T-helper 17 cell (primary cell): ENCODE measurements at regions not wholly inside any gene's neighbourhood (a gene's known extent, or its start where the extent isn't known, plus 50 kb on each side); places are given as distances from the start of the nearest gene placed in this dataset.

ENCODE experiments used
- ATAC-seq: fragments of 150-1000 bp; cut with Tn5 transposase; 2 replicates; pipeline ENCODE4 v1.10.0; 2021; ENCODE audit warnings: mild to moderate bottlenecking, moderate library complexity
- DNase-seq, 3 donors: peaks; one replicate each; pipeline versions ENCODE4 v3.0.0 to v3.0.0-alpha.2; 2020 to 2021
- H3K9me3 ChIP-seq: one replicate; pipeline ENCODE4 v1.7.0; 2013; ENCODE audit warnings: low read length, mild to moderate bottlenecking; ENCODE audit not compliant: control insufficient read depth, poor library complexity, severe bottlenecking
- H3K27ac Mint-ChIP-seq: one replicate; pipeline ENCODE4 v1.8.0; 2022; ENCODE audit warnings: mild to moderate bottlenecking, moderate library complexity, mixed read lengths
- H3K27me3 Mint-ChIP-seq: one replicate; pipeline ENCODE4 v1.8.0; 2022; ENCODE audit warnings: mixed read lengths
- H3K36me3 Mint-ChIP-seq: one replicate; pipeline ENCODE4 v1.8.0; 2022; ENCODE audit warnings: low read depth, mixed read lengths
- H3K4me1 Mint-ChIP-seq: one replicate; pipeline ENCODE4 v1.8.0; 2022; ENCODE audit warnings: mild to moderate bottlenecking, mixed read lengths
- H3K4me3 Mint-ChIP-seq: one replicate; pipeline ENCODE4 v1.8.0; 2022; ENCODE audit warnings: mild to moderate bottlenecking, moderate library complexity, mixed read lengths

DNA sequence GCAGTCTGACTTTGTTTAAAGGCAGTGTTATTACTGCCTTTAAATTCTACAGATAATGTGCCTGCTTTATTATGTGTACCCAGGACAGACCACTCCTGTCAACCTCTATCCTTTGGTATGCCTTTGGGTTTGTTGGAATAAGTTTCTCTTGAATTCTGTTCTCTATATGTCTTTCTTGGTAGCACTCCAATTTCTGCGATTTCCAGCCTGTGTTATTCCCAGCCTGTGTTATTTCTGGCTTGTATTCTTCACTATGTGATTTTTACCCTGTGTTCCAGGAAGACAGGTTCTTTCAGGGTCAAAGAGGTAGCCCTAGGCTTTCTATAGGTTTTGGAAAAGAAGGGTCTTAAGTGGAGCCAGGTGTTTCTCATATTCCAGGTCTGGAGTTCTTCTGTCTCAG is 407.4 kb upstream of the AZI2 start:
- H3K27ac Mint-ChIP-seq = no peak overlapping the region
- DNase-seq (no peak), ATAC-seq (no peak)
- H3K9me3 ChIP-seq = no peaks in the 10 kb centered on the region
- H3K36me3 Mint-ChIP-seq = no peaks in the 10 kb centered on the region
- no peaks in the 10 kb centered on the region for H3K27me3 Mint-ChIP-seq
- H3K4me3 Mint-ChIP-seq = no peak overlapping the region
- no peaks in the 10 kb centered on the region for H3K4me1 Mint-ChIP-seq

DNA sequence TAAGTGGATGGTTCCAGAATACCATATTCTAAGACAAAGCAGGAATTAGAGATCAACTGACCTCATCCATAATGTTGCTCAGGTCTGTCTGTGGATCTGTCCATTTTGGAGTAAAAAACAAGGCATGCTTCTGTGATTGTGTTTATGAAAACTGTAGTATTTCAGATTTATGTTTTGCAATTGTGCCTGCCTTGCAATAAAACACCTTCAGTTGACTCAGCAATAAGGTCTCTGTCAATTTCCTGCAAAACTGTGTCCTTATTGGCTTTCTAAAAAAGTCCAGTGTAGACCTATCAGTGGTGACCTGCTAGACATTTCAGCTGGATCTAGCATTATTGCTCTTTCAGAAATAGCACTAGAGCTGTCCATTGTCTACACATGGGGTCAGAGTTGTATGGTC is 409.5 kb upstream of the AZI2 start:
- ATAC-seq = no peak
- no peaks in the 10 kb centered on the region for H3K4me1 Mint-ChIP-seq
- no peak overlapping the region for H3K27ac Mint-ChIP-seq
- no peak overlapping the region for H3K4me3 Mint-ChIP-seq
- no peaks in the 10 kb centered on the region for H3K27me3 Mint-ChIP-seq
- H3K36me3 Mint-ChIP-seq = no peaks in the 10 kb centered on the region
- DNase-seq = no peak
- no peaks in the 10 kb centered on the region for H3K9me3 ChIP-seq

DNA sequence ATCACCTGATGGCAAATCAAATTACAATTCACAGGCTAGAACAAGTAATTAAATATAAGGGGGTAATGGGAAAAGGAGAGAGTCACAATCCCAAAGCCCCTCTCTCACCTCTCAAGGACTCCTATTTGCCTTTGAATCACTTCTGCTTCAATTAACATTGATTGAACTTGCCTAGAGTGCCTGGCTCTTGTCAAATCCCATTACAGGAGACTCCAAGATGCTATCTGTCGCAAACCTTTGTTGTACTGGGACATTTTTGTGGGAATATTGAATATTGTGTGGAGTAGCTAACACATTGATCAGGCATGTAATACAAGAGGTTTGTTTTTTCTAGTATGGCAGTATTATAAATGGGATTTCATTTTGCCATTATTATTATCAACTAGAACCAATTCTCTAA is 412.8 kb upstream of the AZI2 start:
- Mint-ChIP-seq H3K4me3 (no peak overlapping the region), H3K36me3 (no peaks in the 10 kb centered on the region), H3K4me1 (no peaks in the 10 kb centered on the region), H3K27ac (no peak overlapping the region), H3K27me3 (no peaks in the 10 kb centered on the region)
- DNase-seq = no peak
- no peaks in the 10 kb centered on the region for H3K9me3 ChIP-seq
- ATAC-seq = no peak

DNA sequence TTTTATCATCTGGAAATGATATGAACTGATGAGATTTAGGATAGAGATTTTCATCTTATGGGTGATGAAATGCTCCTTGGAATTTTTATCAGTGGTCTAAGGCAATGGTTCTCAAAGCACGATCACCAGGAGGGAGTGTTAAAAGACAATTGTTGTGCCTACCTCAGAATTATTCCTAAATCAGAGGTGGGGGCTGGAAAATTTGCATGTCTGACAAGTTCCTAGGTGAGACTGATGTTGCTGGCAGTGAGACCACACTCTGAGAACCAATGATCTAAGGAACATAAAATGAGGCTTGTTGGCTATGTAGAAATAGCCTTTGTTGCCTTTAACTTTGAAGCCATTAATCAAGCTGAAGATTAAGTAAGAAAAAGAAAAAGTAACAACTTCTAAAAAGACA is 416.6 kb upstream of the AZI2 start:
- no peak for DNase-seq
- Mint-ChIP-seq H3K27ac (no peak overlapping the region), H3K4me1 (no peaks in the 10 kb centered on the region), H3K36me3 (no peaks in the 10 kb centered on the region), H3K27me3 (no peaks in the 10 kb centered on the region), H3K4me3 (no peak overlapping the region)
- no peaks in the 10 kb centered on the region for H3K9me3 ChIP-seq
- ATAC-seq = no peak

DNA sequence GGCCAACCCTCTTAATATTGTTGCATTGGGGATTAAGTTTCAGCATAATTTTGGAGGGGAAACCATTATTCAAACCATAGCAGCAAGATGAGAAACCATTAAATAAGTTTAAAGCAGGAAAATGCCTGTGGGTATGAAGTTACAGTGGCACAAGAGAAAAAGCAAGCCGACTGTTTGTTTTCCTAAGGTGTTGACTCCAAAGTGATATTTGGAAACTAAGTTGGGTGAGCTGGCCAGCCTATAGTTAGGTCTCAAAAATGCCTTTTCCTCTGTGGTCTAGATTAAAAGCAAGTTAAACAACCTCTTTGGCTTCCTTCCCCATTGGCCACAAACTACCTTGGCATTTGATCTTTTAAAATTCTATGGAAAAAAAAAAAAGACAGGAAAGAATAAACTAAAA is 419.8 kb upstream of the AZI2 start:
- H3K9me3 ChIP-seq = peaks cover 2% of the 10 kb centered on the region
- no peak overlapping the region for H3K4me3 Mint-ChIP-seq
- H3K4me1 Mint-ChIP-seq = no peaks in the 10 kb centered on the region
- no peaks in the 10 kb centered on the region for H3K36me3 Mint-ChIP-seq
- DNase-seq (no peak), ATAC-seq (no peak)
- H3K27me3 Mint-ChIP-seq = no peaks in the 10 kb centered on the region
- H3K27ac Mint-ChIP-seq = no peak overlapping the region

DNA sequence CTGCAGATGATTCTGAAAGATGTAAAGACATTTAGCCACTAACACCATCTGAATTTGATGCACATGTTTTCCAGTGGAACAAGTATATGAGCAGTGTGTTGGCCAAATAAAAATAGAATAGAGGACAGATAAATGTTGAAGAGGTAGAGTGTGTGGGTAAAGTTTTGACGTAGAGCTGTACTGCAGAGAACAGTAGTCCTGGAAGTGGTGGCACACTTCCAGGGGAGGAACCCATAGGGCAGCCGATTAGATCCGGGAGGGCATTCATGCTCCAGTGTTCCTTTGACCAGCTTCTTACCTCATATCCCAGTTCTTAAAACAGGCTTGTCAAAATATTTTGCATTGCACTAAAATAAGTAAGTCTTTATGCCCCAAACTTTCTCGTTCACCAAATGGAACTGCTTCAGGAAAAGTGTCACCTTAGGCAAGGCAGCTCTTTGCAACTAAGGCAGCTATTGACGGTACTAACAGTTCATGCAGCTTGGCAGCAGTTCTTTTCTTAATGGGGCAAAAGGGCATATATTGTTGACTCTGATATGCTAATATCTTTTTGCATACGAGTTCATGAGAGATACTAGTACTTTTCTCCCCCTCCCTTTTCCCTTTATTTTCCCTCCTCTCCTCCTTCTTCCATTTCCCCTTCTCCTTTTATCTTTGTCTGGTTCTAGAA is 429.3 kb upstream of the AZI2 start:
- H3K36me3 Mint-ChIP-seq = no peaks in the 10 kb centered on the region
- H3K27me3 Mint-ChIP-seq = no peaks in the 10 kb centered on the region
- no peak overlapping the region for H3K4me3 Mint-ChIP-seq
- H3K4me1 Mint-ChIP-seq = no peaks in the 10 kb centered on the region
- no peaks in the 10 kb centered on the region for H3K9me3 ChIP-seq
- ATAC-seq (no peak), DNase-seq (no peak)
- H3K27ac Mint-ChIP-seq = no peak overlapping the region

DNA sequence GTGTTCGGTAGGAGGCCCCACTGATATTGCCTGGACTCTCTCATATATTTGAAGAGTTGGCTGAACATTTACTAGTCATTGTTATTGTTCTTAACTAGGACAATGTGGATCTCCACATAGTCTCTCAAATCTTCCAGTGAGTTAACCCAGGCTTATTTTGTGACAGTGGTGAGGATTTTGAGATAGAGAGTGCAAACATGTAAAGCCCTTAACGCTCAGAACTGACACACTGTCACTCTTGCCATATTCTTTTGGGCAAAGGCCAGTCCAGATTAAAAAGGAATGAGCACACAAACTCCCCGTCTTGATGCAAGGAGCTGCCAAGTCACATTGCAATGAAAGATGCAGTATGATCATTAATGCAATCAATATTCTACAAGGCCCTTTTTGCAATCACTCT is 431.9 kb upstream of the AZI2 start:
- Mint-ChIP-seq H3K27ac (no peak overlapping the region), H3K4me3 (no peak overlapping the region), H3K36me3 (no peaks in the 10 kb centered on the region), H3K4me1 (no peaks in the 10 kb centered on the region), H3K27me3 (no peaks in the 10 kb centered on the region)
- no peak for DNase-seq
- ATAC-seq = no peak
- H3K9me3 ChIP-seq = no peaks in the 10 kb centered on the region

DNA sequence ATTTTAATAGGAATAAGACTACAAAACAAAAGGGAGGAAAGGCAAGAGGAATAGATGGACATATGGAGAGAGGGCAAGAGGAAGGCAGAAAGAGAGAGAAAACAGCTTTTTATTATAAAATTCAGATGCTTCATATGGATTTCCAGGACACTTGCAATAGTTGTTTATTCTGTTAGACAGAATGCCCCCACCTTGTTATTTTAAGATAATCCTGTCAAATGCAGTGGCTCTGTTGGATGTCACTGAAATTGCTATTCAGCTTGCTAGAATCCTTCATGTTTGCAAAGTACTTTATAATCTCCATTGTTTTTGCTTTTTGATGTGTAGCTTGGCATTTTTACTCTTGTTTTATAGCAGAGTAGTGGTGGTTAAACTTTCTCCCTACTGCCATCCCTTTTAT is 432.4 kb upstream of the AZI2 start:
- H3K27ac Mint-ChIP-seq = no peak overlapping the region
- no peak for DNase-seq

DNA sequence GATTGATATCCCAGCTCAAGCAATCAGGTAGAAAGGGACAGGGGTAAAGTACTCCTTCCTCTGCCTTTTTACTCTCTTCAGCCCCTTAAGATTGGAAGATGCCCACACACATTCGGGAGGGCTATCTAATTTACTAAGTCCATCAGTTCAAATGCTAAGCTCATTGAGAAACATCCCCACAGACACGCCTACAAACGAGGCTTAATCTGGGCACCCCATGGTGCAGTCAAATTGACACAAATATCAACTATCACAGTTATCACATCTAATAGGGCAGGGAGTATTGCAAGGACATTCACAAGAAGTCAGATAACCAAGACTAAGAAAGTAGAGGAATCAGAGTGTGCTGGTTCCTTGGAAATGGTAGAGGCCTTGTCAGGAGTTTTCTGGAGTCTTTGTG is 437.8 kb upstream of the AZI2 start:
- Mint-ChIP-seq H3K27me3 (no peaks in the 10 kb centered on the region), H3K27ac (no peak overlapping the region)

More for the DNA sequence above, 432.4 kb upstream of the AZI2 start:
- no peaks in the 10 kb centered on the region for H3K36me3 Mint-ChIP-seq
- H3K4me1 Mint-ChIP-seq = no peaks in the 10 kb centered on the region
- no peak overlapping the region for H3K4me3 Mint-ChIP-seq
- H3K9me3 ChIP-seq = no peaks in the 10 kb centered on the region
- ATAC-seq = no peak
- H3K27me3 Mint-ChIP-seq = no peaks in the 10 kb centered on the region

DNA sequence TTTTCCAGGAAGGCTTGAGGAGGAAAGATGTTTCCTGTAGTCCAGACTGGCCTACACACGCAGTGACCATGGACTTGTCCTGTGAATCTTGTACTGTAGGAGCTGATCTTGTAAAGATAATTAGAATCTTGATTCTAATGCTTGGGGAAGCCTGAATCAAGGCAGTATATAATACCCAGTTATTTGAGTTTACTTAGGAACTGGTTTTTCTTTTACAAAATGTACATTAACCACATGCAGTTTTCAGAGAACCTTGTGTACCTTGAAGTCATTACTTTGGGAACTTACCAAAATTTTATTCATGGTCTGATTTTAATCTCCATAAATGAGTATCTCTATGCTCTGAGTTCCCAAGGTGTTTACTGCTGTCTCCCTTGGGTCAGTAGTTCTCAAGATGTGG is 439.9 kb upstream of the AZI2 start:
- DNase-seq = no peak
- ATAC-seq = no peak
- no peaks in the 10 kb centered on the region for H3K9me3 ChIP-seq
- H3K4me3 Mint-ChIP-seq = no peak overlapping the region
- no peaks in the 10 kb centered on the region for H3K4me1 Mint-ChIP-seq
- H3K27me3 Mint-ChIP-seq = no peaks in the 10 kb centered on the region
- no peaks in the 10 kb centered on the region for H3K36me3 Mint-ChIP-seq
- no peak overlapping the region for H3K27ac Mint-ChIP-seq

More for the DNA sequence above, 437.8 kb upstream of the AZI2 start:
- H3K9me3 ChIP-seq = no peaks in the 10 kb centered on the region
- Mint-ChIP-seq H3K4me1 (no peaks in the 10 kb centered on the region), H3K4me3 (no peak overlapping the region), H3K36me3 (no peaks in the 10 kb centered on the region)
- DNase-seq (no peak), ATAC-seq (no peak)

DNA sequence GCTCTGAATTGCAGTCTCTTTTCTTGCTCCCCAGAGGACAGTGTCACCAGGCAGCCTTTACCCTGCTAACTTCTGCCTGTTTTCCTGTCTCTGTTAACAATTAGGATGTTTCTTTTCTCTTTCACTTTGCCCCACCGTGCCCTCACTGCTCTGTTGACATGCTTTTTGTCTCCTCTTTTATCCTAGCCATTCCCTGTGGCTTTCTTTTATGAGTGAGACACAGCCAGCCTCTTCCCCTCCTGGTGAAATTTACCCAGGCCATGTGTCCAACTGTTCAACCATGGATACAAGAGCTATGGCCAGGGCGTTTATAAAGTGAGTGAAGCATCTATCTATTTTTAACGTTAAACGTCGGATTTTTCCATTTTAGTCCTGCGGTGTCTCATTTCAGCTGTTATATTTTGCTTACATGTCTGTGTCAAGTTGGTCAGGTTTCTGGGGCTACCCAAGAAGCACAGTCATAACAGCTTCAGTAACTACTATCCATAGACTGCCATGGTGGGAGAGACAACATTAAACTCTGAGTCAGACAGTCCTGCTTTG is 443.2 kb upstream of the AZI2 start:
- no peak overlapping the region for H3K4me3 Mint-ChIP-seq
- DNase-seq (no peak), ATAC-seq (no peak)
- H3K36me3 Mint-ChIP-seq = no peaks in the 10 kb centered on the region
- H3K4me1 Mint-ChIP-seq = no peaks in the 10 kb centered on the region
- H3K27me3 Mint-ChIP-seq = no peaks in the 10 kb centered on the region
- H3K27ac Mint-ChIP-seq = no peak overlapping the region
- H3K9me3 ChIP-seq = no peaks in the 10 kb centered on the region

DNA sequence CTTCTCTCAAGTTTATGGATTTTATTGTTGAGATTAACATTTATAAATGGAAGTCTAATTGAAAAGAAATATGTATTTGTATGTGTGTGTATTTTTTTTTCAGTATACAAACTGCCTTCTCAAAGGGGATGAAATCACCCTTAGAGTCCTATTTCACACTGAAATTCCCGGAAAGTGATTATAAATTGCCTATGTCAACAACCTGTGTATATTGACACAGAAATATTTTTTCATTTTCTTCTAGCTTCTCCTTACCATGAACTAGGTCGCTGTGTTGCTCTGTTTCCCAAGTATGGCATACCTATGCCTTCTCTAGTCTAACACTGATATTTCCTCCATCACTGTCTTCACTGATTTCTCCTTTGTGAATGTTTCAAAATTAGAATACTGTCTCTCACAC is 444.0 kb upstream of the AZI2 start:
- Mint-ChIP-seq H3K27me3 (no peaks in the 10 kb centered on the region), H3K27ac (no peak overlapping the region), H3K4me3 (no peak overlapping the region), H3K36me3 (no peaks in the 10 kb centered on the region), H3K4me1 (no peaks in the 10 kb centered on the region)
- ATAC-seq (no peak), DNase-seq (no peak)
- H3K9me3 ChIP-seq = no peaks in the 10 kb centered on the region

DNA sequence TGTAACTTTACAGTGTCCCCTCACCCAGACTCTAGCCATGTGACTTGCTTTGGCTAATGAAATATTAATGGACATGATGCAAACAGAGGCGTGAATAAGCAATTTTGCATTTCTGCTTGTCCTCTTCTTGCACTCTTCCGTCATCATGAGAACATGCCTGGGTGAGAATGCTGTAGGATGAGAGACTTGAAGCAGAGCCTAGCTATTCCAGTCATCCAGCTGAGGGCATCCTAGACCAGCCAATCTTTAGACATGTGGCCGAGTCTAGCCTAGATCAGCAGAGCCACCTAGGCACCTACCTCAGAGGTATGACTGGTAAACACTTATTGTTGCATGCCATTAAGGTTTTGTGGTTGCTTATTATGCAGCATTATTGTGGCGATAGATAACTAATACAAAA is 450.5 kb upstream of the AZI2 start:
- ATAC-seq = no peak
- no peak for DNase-seq
- no peak overlapping the region for H3K27ac Mint-ChIP-seq
- H3K4me3 Mint-ChIP-seq = no peak overlapping the region
- no peaks in the 10 kb centered on the region for H3K36me3 Mint-ChIP-seq
- H3K4me1 Mint-ChIP-seq = no peaks in the 10 kb centered on the region
- H3K9me3 ChIP-seq = no peaks in the 10 kb centered on the region
- H3K27me3 Mint-ChIP-seq = no peaks in the 10 kb centered on the region

DNA sequence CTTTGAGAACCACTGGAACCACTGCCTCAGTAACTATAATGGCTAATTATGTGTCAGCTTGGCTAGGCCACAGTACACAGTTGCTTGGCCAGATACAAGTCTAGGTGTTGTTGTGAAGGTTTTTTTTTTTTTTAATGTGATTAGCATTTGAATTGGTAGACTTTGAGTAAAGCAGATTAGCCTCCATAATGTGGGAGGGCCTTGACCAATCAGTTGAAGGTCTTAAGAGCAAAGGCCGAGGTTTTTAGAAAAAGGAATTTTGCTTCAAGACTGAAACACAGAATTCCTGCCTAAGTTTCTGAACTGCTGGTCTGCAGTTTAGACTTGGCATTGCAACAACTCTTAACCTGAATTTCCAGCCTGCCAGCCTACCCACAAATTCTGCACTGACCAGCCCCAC is 451.6 kb upstream of the AZI2 start:
- H3K27ac Mint-ChIP-seq = no peak overlapping the region
- ATAC-seq (no peak), DNase-seq (no peak)
- no peaks in the 10 kb centered on the region for H3K9me3 ChIP-seq
- H3K4me3 Mint-ChIP-seq = no peak overlapping the region
- no peaks in the 10 kb centered on the region for H3K36me3 Mint-ChIP-seq
- no peaks in the 10 kb centered on the region for H3K4me1 Mint-ChIP-seq
- H3K27me3 Mint-ChIP-seq = no peaks in the 10 kb centered on the region
